CD4-positive, alpha-beta memory T cell (primary cell): ENCODE measurements at regions not wholly inside any gene's neighbourhood (a gene's known extent, or its start where the extent isn't known, plus 50 kb on each side); places are given as distances from the start of the nearest gene placed in this dataset.

Experiments used
- CTCF ChIA-PET: fragments of 350-600 bp; sonication (Branson Sonifier 250); formaldehyde crosslinking; loops from one replicate; lab custom pipeline; 2021; ENCODE audit warnings: inconsistent platforms; ENCODE audit not compliant: partially characterized antibody; lab: Charles Lee
- POLR2A ChIA-PET: fragments of 350-600 bp; sonication (Branson Sonifier 250); formaldehyde crosslinking; loops from one replicate; lab custom pipeline; 2021; ENCODE audit not compliant: partially characterized antibody; lab: Charles Lee
- DNase-seq, 5 donors: peaks; one replicate each; pipeline versions ENCODE4 v3.0.0 to v3.0.0-alpha.2; 2020 to 2022; ENCODE audit warnings: mixed read lengths in 1 of 5
- H3K27ac ChIP-seq: one replicate; pipeline ENCODE4 v1.7.0; 2013; ENCODE audit warnings: low read depth, low read length
- H3K27me3 ChIP-seq: 2 replicates; pipeline ENCODE4 v1.7.0; 2013; ENCODE audit warnings: mild to moderate bottlenecking, low read length, moderate library complexity; ENCODE audit not compliant: insufficient read depth
- H3K36me3 ChIP-seq: 2 replicates; pipeline ENCODE4 v1.7.0; 2013; ENCODE audit warnings: mild to moderate bottlenecking, low read length, moderate library complexity; ENCODE audit not compliant: insufficient read depth
- H3K4me1 ChIP-seq: 2 replicates; pipeline ENCODE4 v1.7.0; 2013; ENCODE audit warnings: mild to moderate bottlenecking, low read length, moderate library complexity; ENCODE audit not compliant: insufficient read depth
- H3K4me3 ChIP-seq, 2 donors: one replicate each; pipeline ENCODE4 v1.7.0; 2013; ENCODE audit warnings: low read length in 2 of 2, mild to moderate bottlenecking in 1 of 2
- H3K9me3 ChIP-seq, 2 donors: one replicate each; pipeline ENCODE4 v1.7.0; 2013; ENCODE audit warnings: low read length in 2 of 2, control low read depth in 1 of 2; ENCODE audit not compliant: control insufficient read depth in 1 of 2
- H3K27ac Mint-ChIP-seq, 7 donors: one replicate each; pipeline ENCODE4 v1.8.0; 2020 to 2021; ENCODE audit warnings: mixed read lengths in 7 of 7, mild to moderate bottlenecking in 6 of 7, inconsistent platforms in 3 of 7, moderate library complexity in 3 of 7
- H3K27me3 Mint-ChIP-seq, 2 donors: one replicate each; pipeline ENCODE4 v1.8.0; 2020 to 2021; ENCODE audit warnings: mixed read lengths in 2 of 2
- H3K36me3 Mint-ChIP-seq, 2 donors: one replicate each; pipeline ENCODE4 v1.8.0; 2020 to 2021; ENCODE audit warnings: mixed read lengths in 2 of 2, inconsistent platforms in 1 of 2, mild to moderate bottlenecking in 1 of 2
- H3K4me1 Mint-ChIP-seq, 4 donors: one replicate each; pipeline ENCODE4 v1.8.0; 2020 to 2021; ENCODE audit warnings: mixed read lengths in 4 of 4, mild to moderate bottlenecking in 1 of 4
- H3K4me3 Mint-ChIP-seq, 8 donors: one replicate each; pipeline ENCODE4 v1.8.0; 2020 to 2021; ENCODE audit warnings: mixed read lengths in 8 of 8, mild to moderate bottlenecking in 7 of 8, moderate library complexity in 6 of 8, inconsistent platforms in 3 of 8
- H3K9me3 Mint-ChIP-seq, 8 donors: one replicate each; pipeline ENCODE4 v1.8.0; 2020 to 2021; ENCODE audit warnings: mixed read lengths in 8 of 8, mild to moderate bottlenecking in 5 of 8, inconsistent platforms in 3 of 8, moderate library complexity in 1 of 8
- intact Hi-C: fragments of 100-400 bp; cut with micrococcal nuclease; formaldehyde crosslinking; loops from one replicate; pipeline ENCODE4 v1.15.1; 2023

DNA sequence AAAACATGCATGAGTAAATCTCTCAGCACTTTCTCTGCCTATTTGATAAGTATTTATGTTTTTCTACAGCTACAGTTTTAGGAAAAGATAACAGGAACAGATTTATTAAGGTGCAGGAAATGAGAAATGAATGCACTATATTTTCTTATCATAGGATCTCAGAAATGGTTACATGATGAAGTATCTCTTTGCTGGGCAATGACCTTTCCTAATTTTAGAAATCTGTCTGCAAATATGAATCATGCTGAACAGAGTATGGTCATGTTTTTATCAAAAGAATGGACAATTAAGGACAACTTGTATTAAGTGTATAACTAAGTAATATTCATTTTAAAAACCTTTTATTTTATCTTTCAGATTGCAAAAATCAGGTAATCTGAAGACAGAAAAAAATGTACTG is 53.8 kb upstream of the SPPL2A start:
- Mint-ChIP-seq H3K27ac (no peak overlapping the region), H3K4me1 (no peaks in the 10 kb centered on the region), H3K9me3 (no peaks in the 10 kb centered on the region), H3K36me3 (no peaks in the 10 kb centered on the region), H3K27me3 (peaks cover 7% of the 10 kb centered on the region in 2 donors), H3K4me3 (no peak overlapping the region)
- H3K27me3 ChIP-seq, result peaks cover 7% of the 10 kb centered on the region
- no peak for DNase-seq
- H3K4me1 ChIP-seq, result no peaks in the 10 kb centered on the region
- H3K4me3 ChIP-seq, result no peak overlapping the region
- CTCF ChIA-PET, result no interaction called here
- no peak overlapping the region for H3K27ac ChIP-seq
- H3K36me3 ChIP-seq, result no peaks in the 10 kb centered on the region
- POLR2A ChIA-PET, result no interaction called here
- H3K9me3 ChIP-seq, result no peaks in the 10 kb centered on the region
- intact Hi-C loops, result no loop called here

DNA sequence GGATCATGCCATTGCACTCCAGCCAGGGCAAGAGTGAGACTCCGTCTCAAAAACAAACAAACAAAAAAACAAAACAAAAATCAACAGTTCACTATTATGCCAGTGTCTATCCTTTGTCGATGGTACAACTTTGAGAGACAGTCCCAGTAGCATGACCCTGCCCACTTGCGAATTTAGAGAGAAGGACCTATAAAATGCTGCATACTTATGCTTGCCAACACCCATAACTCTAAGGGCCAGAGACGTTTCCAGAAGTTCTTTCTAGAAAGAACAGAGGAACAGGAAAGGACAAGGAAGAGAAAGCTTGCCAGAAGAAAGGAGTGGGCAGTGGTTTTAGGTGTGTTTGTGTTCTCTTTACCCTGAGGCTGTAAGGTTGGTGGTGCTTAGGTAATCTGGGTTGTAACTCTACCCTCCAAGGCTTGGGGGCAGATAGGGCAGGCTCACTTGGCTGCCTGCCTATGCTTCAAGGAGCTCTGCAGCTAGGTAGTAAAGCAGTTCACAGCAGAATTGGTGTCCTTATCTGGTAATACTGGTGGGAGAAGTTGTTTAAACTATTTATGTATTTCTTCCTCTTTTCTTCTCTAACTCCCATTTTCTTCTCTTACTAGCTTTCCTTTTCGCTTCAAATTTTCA is 50.6 kb upstream of the SPPL2A start:
- Mint-ChIP-seq H3K27me3 (peaks cover 2 to 7% of the 10 kb centered on the region in 2 donors), H3K36me3 (no peaks in the 10 kb centered on the region), H3K9me3 (no peaks in the 10 kb centered on the region), H3K27ac (no peak overlapping the region), H3K4me3 (no peak overlapping the region), H3K4me1 (no peaks in the 10 kb centered on the region)
- ChIA-PET CTCF (no interaction called here), POLR2A (no interaction called here)
- H3K4me3 ChIP-seq, result no peak overlapping the region
- no peaks in the 10 kb centered on the region for H3K4me1 ChIP-seq
- peaks cover 6% of the 10 kb centered on the region for H3K27me3 ChIP-seq
- no peak for DNase-seq
- H3K9me3 ChIP-seq, result no peaks in the 10 kb centered on the region
- intact Hi-C loops, result no loop called here
- no peak overlapping the region for H3K27ac ChIP-seq
- H3K36me3 ChIP-seq, result no peaks in the 10 kb centered on the region
